MM.1S (cell line): ENCODE measurements at regions not wholly inside any gene's neighbourhood (a gene's known extent, or its start where the extent isn't known, plus 50 kb on each side); places are given as distances from the start of the nearest gene placed in this dataset.

Source experiments
- DNase-seq: peaks from one replicate; pipeline ENCODE4 v3.0.0-alpha.2; 2015
- H2AFZ ChIP-seq: fragments of 300-600 bp; sonication (generic); 2 replicates; pipeline ENCODE4 v1.6.0; 2016; ENCODE audit warnings: antibody characterized with exemption, low read length
- H3F3A ChIP-seq: fragments of 300-600 bp; sonication (generic); 2 replicates; pipeline ENCODE4 v1.6.1; 2016; ENCODE audit warnings: mild to moderate bottlenecking, antibody characterized with exemption, low read length, moderate library complexity, mixed read lengths; ENCODE audit not compliant: insufficient read depth
- H3K27ac ChIP-seq: fragments of 300-600 bp; sonication (generic); 2 replicates; pipeline ENCODE4 v1.5.1; 2016; ENCODE audit warnings: mild to moderate bottlenecking, low read length
- H3K27me3 ChIP-seq: fragments of 300-600 bp; sonication (generic); replicated peaks from 2 replicates; pipeline ENCODE4 v1.6.0; 2016; ENCODE audit warnings: low read length; ENCODE audit not compliant: insufficient read depth
- H3K36me3 ChIP-seq: fragments of 300-600 bp; sonication (generic); replicated peaks from 2 replicates; pipeline ENCODE4 v1.6.1; 2016; ENCODE audit warnings: mild to moderate bottlenecking, low read length, mixed read lengths; ENCODE audit not compliant: insufficient read depth
- H3K4me1 ChIP-seq: fragments of 300-600 bp; sonication (generic); 2 replicates; pipeline ENCODE4 v1.6.1; 2016; ENCODE audit warnings: low read length, mixed read lengths
- H3K4me2 ChIP-seq: fragments of 300-600 bp; sonication (generic); 2 replicates; pipeline ENCODE4 v1.6.0; 2016; ENCODE audit warnings: low read depth, low read length
- H3K4me3 ChIP-seq: fragments of 300-600 bp; sonication (generic); 2 replicates; pipeline ENCODE4 v1.5.1; 2016; ENCODE audit warnings: low read length, mixed read lengths
- H3K79me2 ChIP-seq: fragments of 300-600 bp; sonication (generic); 2 replicates; pipeline ENCODE4 v1.6.1; 2016; ENCODE audit warnings: mixed run types, low read length, mixed read lengths
- H3K9ac ChIP-seq: fragments of 300-600 bp; sonication (generic); 2 replicates; pipeline ENCODE4 v1.6.1; 2016; ENCODE audit warnings: low read length, mixed read lengths
- H3K9me2 ChIP-seq: fragments of 300-600 bp; sonication (generic); replicated peaks from 2 replicates; pipeline ENCODE4 v1.6.1; 2016; ENCODE audit warnings: mild to moderate bottlenecking, low read length, mixed read lengths; ENCODE audit not compliant: insufficient read depth
- H3K9me3 ChIP-seq: fragments of 300-600 bp; sonication (generic); replicated peaks from 2 replicates; pipeline ENCODE4 v1.6.1; 2016; ENCODE audit warnings: mild to moderate bottlenecking, low read length, mixed read lengths; ENCODE audit not compliant: insufficient read depth
- H4K20me1 ChIP-seq: fragments of 300-600 bp; sonication (generic); 2 replicates; pipeline ENCODE4 v1.6.1; 2016; ENCODE audit warnings: mild to moderate bottlenecking, low read length, moderate library complexity, mixed read lengths; ENCODE audit not compliant: insufficient read depth
- EZH2 ChIP-seq: fragments of 300-600 bp; sonication (generic); optimal IDR thresholded peaks from 2 replicates; pipeline ENCODE3; 2017; ENCODE audit warnings: low read depth, mild to moderate bottlenecking, antibody characterized with exemption, low read length, mixed read lengths
- EZH2phosphoT487 ChIP-seq: fragments of 300-600 bp; sonication (generic); IDR thresholded peaks from 2 replicates; pipeline ENCODE4 v1.6.1; 2018; ENCODE audit warnings: antibody characterized with exemption, low read length
- TF ChIP-seq, protein P1 (sequence below): fragments of 300-600 bp; sonication (generic); IDR thresholded peaks from 2 replicates; pipeline ENCODE4 v1.5.1; 2016; ENCODE audit warnings: antibody characterized with exemption, low read length, mixed read lengths

DNA sequence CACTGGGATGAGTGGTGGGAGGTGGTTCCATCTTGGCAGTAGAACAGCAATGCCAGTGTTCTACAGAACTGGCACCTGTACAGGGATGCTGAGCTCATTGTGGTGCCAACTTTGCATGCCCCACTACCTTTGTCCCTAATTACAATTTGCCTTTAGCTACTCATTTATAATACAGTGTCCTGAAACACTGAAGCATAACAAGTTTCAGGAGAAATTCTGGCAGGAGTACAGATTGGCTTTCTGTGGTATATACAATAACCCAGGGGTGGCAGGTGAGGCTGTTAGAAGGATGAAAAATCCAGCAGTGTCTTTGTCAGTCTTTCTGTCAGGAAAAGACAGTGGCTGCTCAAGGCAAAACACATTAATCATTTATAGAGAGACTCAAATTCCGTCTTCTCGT, 240.3 kb downstream of the FAM76B start:
- Histone ChIP-seq H3F3A (no peaks in the 10 kb centered on the region), H3K4me3 (no peak overlapping the region), H3K4me2 (no peak overlapping the region), H3K79me2 (no peaks in the 10 kb centered on the region), H2AFZ (no peak overlapping the region), H3K36me3 (no peaks in the 10 kb centered on the region), H3K9me3 (no peaks in the 10 kb centered on the region), H3K27ac (no peak overlapping the region), H3K4me1 (no peaks in the 10 kb centered on the region), H4K20me1 (no peaks in the 10 kb centered on the region), H3K9me2 (no peaks in the 10 kb centered on the region), H3K27me3 (no peaks in the 10 kb centered on the region), H3K9ac (no peak overlapping the region)
- no peak for TF ChIP-seq EZH2
- no peak for TF ChIP-seq EZH2phosphoT487
- TF ChIP-seq, protein P1, sequence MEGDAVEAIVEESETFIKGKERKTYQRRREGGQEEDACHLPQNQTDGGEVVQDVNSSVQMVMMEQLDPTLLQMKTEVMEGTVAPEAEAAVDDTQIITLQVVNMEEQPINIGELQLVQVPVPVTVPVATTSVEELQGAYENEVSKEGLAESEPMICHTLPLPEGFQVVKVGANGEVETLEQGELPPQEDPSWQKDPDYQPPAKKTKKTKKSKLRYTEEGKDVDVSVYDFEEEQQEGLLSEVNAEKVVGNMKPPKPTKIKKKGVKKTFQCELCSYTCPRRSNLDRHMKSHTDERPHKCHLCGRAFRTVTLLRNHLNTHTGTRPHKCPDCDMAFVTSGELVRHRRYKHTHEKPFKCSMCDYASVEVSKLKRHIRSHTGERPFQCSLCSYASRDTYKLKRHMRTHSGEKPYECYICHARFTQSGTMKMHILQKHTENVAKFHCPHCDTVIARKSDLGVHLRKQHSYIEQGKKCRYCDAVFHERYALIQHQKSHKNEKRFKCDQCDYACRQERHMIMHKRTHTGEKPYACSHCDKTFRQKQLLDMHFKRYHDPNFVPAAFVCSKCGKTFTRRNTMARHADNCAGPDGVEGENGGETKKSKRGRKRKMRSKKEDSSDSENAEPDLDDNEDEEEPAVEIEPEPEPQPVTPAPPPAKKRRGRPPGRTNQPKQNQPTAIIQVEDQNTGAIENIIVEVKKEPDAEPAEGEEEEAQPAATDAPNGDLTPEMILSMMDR: no peak
- no peak for DNase-seq

DNA sequence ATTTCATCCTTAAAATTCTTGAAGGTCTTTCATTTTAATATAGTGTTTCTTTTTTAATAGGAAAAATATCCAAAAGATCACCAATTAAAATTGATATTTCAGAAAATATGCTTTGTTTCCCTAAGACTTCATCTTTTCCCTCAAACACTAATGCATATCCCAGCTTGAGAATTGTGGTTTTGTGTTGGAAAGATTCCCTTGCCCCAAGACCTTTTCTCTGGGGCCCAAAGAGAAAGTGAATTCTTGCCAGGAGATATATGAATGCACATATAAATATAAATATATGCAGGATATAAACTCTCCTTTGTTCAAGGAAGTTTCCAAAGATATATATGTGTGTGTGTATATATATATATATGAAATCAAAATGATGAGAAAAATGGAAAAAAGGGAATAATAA, 241.2 kb downstream of the FAM76B start:
- Histone ChIP-seq H3K9ac (no peak overlapping the region), H2AFZ (no peak overlapping the region), H3K27me3 (no peaks in the 10 kb centered on the region), H3K4me3 (no peak overlapping the region), H3K27ac (no peak overlapping the region), H3K4me2 (no peak overlapping the region), H4K20me1 (no peaks in the 10 kb centered on the region), H3K4me1 (no peaks in the 10 kb centered on the region), H3K36me3 (no peaks in the 10 kb centered on the region), H3K9me3 (no peaks in the 10 kb centered on the region), H3F3A (no peaks in the 10 kb centered on the region), H3K9me2 (no peaks in the 10 kb centered on the region), H3K79me2 (no peaks in the 10 kb centered on the region)
- no peak for DNase-seq
- no peak for TF ChIP-seq EZH2phosphoT487
- TF ChIP-seq, protein P1: no peak
- no peak for TF ChIP-seq EZH2

DNA sequence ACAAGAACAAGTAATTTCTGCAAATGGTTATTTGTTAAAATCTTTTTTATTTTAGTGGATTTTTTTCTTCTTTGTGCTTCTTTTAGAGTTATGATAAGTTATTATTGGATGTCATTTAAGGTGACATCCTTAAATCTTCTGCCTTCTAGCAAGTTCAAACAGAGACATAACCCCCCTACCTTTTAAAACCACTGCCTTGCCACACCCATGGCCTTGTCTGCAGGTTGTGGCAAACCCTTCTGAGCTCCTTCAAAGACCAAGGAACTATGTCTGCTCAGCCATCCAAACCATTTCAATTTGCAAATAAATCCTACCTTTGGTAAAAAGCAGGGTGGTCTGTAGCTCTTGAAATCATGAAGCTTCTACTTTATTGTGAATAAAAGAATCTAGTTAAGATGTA, 241.6 kb downstream of the FAM76B start:
- Histone ChIP-seq H3K4me1 (no peaks in the 10 kb centered on the region), H3K4me3 (no peak overlapping the region), H2AFZ (no peak overlapping the region), H3K9me2 (no peaks in the 10 kb centered on the region), H3K27ac (no peak overlapping the region), H4K20me1 (no peaks in the 10 kb centered on the region), H3K9ac (no peak overlapping the region), H3K79me2 (no peaks in the 10 kb centered on the region), H3K4me2 (no peak overlapping the region), H3F3A (no peaks in the 10 kb centered on the region), H3K36me3 (no peaks in the 10 kb centered on the region), H3K9me3 (no peaks in the 10 kb centered on the region), H3K27me3 (no peaks in the 10 kb centered on the region)
- TF ChIP-seq EZH2phosphoT487 (no peak), EZH2 (no peak)
- DNase-seq: no peak

DNA sequence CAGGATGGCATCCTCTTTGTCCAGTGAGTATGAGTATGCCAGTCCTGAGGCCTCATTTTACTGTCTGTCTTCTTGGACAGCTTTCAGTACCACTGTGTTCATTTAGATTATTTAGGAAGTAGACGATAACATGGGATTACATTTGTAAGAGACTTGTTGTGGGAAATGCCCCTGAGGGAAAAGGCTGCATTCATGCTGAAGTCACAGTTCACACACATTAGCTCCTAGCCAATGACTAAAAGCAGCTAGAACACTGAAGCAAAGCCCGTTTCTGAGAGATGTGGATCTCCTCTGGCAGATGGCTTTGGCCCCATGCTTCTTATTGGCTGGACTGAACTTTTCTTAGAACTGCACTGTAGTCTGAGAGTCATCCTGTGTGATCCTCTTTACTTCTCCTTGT, 242.4 kb downstream of the FAM76B start:
- H3K27me3 ChIP-seq: no peaks in the 10 kb centered on the region
- TF ChIP-seq EZH2phosphoT487 (no peak), EZH2 (no peak)
- TF ChIP-seq, protein P1: no peak
- H3F3A ChIP-seq: no peaks in the 10 kb centered on the region
- no peak overlapping the region for H2AFZ ChIP-seq
- no peak overlapping the region for H3K4me2 ChIP-seq
- H3K36me3 ChIP-seq: no peaks in the 10 kb centered on the region
- no peaks in the 10 kb centered on the region for H3K9me3 ChIP-seq
- no peaks in the 10 kb centered on the region for H3K79me2 ChIP-seq
- no peaks in the 10 kb centered on the region for H3K4me1 ChIP-seq
- H3K9me2 ChIP-seq: no peaks in the 10 kb centered on the region
- H3K27ac ChIP-seq: no peak overlapping the region
- no peak overlapping the region for H3K4me3 ChIP-seq
- H3K9ac ChIP-seq: no peak overlapping the region
- no peak for DNase-seq
- H4K20me1 ChIP-seq: no peaks in the 10 kb centered on the region
